ENCODE measurements at regions not wholly inside any gene's neighbourhood (a gene's known extent, or its start where the extent isn't known, plus 50 kb on each side); places are given as distances from the start of the nearest gene placed in this dataset.
A peak's percentile ranks its signal among the peaks of the same experiment; 100 is the strongest.
"Not testable (repeated sequence)": the region's sequence is repeated elsewhere in the genome, so short reads cannot be mapped to it uniquely, and the experiment has no call there.

- in situ Hi-C loops (cut with MboI; ENCODE audit: low sequenced_read_pairs, unreplicated experiment) = no loop called here
- peak; percentile 47 for TF ChIP-seq CTCF (IDR thresholded peaks at IDR 0.05; ENCODE audit: borderline replicate concordance, control extremely low read depth, extremely low read depth, insufficient read depth, missing control alignments)
- peak; percentile 55 for DNase-seq (ENCODE audit: low spot score)
These were observed 75.4 kb upstream of the ECI2 start for GRCh38 chr6:4210629-4211419.

- DNase-seq (ENCODE audit: low spot score) = no peak
- TF ChIP-seq CTCF (IDR thresholded peaks at IDR 0.05; ENCODE audit: borderline replicate concordance, control extremely low read depth, extremely low read depth, insufficient read depth, missing control alignments) = no peak
- in situ Hi-C loops (cut with MboI; ENCODE audit: low sequenced_read_pairs, unreplicated experiment) = no loop called here
These were observed 73.8 kb upstream of the ECI2 start for GRCh38 chr6:4209196-4209595.

GRCh38 chr6:4208158-4208557, 72.8 kb upstream of the ECI2 start:
- in situ Hi-C loops (cut with MboI; ENCODE audit: low sequenced_read_pairs, unreplicated experiment) = no loop called here
- no peak for TF ChIP-seq CTCF (IDR thresholded peaks at IDR 0.05; ENCODE audit: borderline replicate concordance, control extremely low read depth, extremely low read depth, insufficient read depth, missing control alignments)
- DNase-seq (ENCODE audit: low spot score) = no peak

- in situ Hi-C loops (cut with MboI; ENCODE audit: low sequenced_read_pairs, unreplicated experiment); DNase-seq (ENCODE audit: low spot score): not testable (repeated sequence)
These were observed 68.5 kb upstream of the ECI2 start for GRCh38 chr6:4203642-4204417.

- in situ Hi-C loops (cut with MboI; ENCODE audit: low sequenced_read_pairs, unreplicated experiment) = no loop called here
- no peak for TF ChIP-seq CTCF (IDR thresholded peaks at IDR 0.05; ENCODE audit: borderline replicate concordance, control extremely low read depth, extremely low read depth, insufficient read depth, missing control alignments)
- DNase-seq (ENCODE audit: low spot score) = no peak
These were observed 57.3 kb upstream of the ECI2 start for GRCh38 chr6:4192627-4193026.

GRCh38 chr6:4192173-4192572, 56.8 kb upstream of the ECI2 start:
- TF ChIP-seq CTCF (IDR thresholded peaks at IDR 0.05; ENCODE audit: borderline replicate concordance, control extremely low read depth, extremely low read depth, insufficient read depth, missing control alignments) = no peak
- in situ Hi-C loops (cut with MboI; ENCODE audit: low sequenced_read_pairs, unreplicated experiment) = no loop called here
- no peak for DNase-seq (ENCODE audit: low spot score)

GRCh38 chr6:4191271-4191721, 55.9 kb upstream of the ECI2 start:
- in situ Hi-C loops (cut with MboI; ENCODE audit: low sequenced_read_pairs, unreplicated experiment) = no loop called here
- no peak for TF ChIP-seq CTCF (IDR thresholded peaks at IDR 0.05; ENCODE audit: borderline replicate concordance, control extremely low read depth, extremely low read depth, insufficient read depth, missing control alignments)
- DNase-seq (ENCODE audit: low spot score) = no peak
